SK-N-SH (cell line): ENCODE measurements at regions not wholly inside any gene's neighbourhood (a gene's known extent, or its start where the extent isn't known, plus 50 kb on each side); places are given as distances from the start of the nearest gene placed in this dataset.

Experiments used
- CTCF ChIA-PET: fragments of 300-600, 350-600 bp; formaldehyde crosslinking; extraction: SDS; loops from one replicate; lab custom pipeline; 2021; lab: Yijun Ruan, JAX
- POLR2A ChIA-PET: fragments of 350-600 bp; sonication (Branson Sonifier 250); formaldehyde crosslinking; extraction: SDS; loops from one replicate; lab custom pipeline; 2020; ENCODE audit warnings: antibody characterized with exemption, inconsistent platforms; lab: Yijun Ruan, JAX
- DNase-seq: peaks from one replicate; pipeline ENCODE4 v3.0.0; 2012
- H2AFZ ChIP-seq: fragments of 200-600 bp; sonication (generic); 2 replicates; pipeline ENCODE4 v1.8.1; 2016; ENCODE audit warnings: antibody characterized with exemption, mild to moderate bottlenecking, low read depth
- H3F3A ChIP-seq: fragments of 200-600 bp; sonication (generic); replicated peaks from 2 replicates; pipeline ENCODE3; 2016; ENCODE audit warnings: antibody characterized with exemption, mild to moderate bottlenecking; ENCODE audit not compliant: insufficient read depth
- H3K27ac ChIP-seq, 2 experiments: fragments of 200-500 bp in 1 of 2; fragments of 200-600 bp in 1 of 2; sonication (Bioruptor generic) in 1 of 2; sonication (generic), shearing (Covaris generic) in 1 of 2; 2 replicates each; pipeline versions ENCODE4 v1.5.1 to v1.6.1; 2014 to 2016; ENCODE audit warnings: low read depth in 2 of 2, inconsistent platforms in 1 of 2, low read length in 1 of 2, mild to moderate bottlenecking in 1 of 2, mixed read lengths in 1 of 2
- H3K27me3 ChIP-seq: fragments of 200-600 bp; sonication (generic), shearing (Covaris generic); 2 replicates; pipeline ENCODE4 v1.6.1; 2016; ENCODE audit warnings: mixed run types; ENCODE audit not compliant: insufficient read depth
- H3K36me3 ChIP-seq, 2 experiments: fragments of 200-500 bp in 1 of 2; fragments of 200-600 bp in 1 of 2; sonication (Bioruptor generic) in 1 of 2; sonication (generic) in 1 of 2; replicated peaks in 1 of 2; 2 replicates each; pipeline versions ENCODE3 to v1.5.1; 2014 to 2016; ENCODE audit warnings: low read length in 1 of 2, mild to moderate bottlenecking in 1 of 2; ENCODE audit not compliant: insufficient read depth in 2 of 2, control insufficient read depth in 1 of 2
- H3K4me1 ChIP-seq, 2 experiments: fragments of 200-500 bp in 1 of 2; fragments of 200-600 bp in 1 of 2; sonication (Bioruptor generic) in 1 of 2; sonication (generic), shearing (Covaris generic) in 1 of 2; 2 replicates each; pipeline versions ENCODE4 v1.5.1 to v1.6.1; 2014 to 2016; ENCODE audit warnings: low read depth in 1 of 2, low read length in 1 of 2, mixed run types in 1 of 2; ENCODE audit not compliant: insufficient read depth in 2 of 2, control insufficient read depth in 1 of 2
- H3K4me2 ChIP-seq: fragments of 200-600 bp; sonication (generic), shearing (Covaris generic); 2 replicates; pipeline ENCODE4 v1.6.1; 2017; ENCODE audit warnings: mixed run types
- H3K4me3 ChIP-seq, 2 experiments: fragments of 200-500 bp in 1 of 2; fragments of 200-600 bp in 1 of 2; sonication (Bioruptor generic) in 1 of 2; sonication (generic), shearing (Covaris generic) in 1 of 2; 2 replicates each; pipeline versions ENCODE4 v1.5.1 to v1.8.1; 2014 to 2016; ENCODE audit warnings: low read depth in 2 of 2, inconsistent platforms in 1 of 2, low read length in 1 of 2, mild to moderate bottlenecking in 1 of 2, mixed read lengths in 1 of 2, moderate library complexity in 1 of 2
- H3K79me2 ChIP-seq: fragments of 200-600 bp; sonication (generic); 2 replicates; pipeline ENCODE4 v1.8.1; 2017; ENCODE audit warnings: mild to moderate bottlenecking; ENCODE audit not compliant: insufficient read depth
- H3K9ac ChIP-seq: fragments of 200-600 bp; sonication (generic); 2 replicates; pipeline ENCODE4 v1.6.1; 2017; ENCODE audit warnings: mixed run types
- H3K9me2 ChIP-seq: fragments of 200-600 bp; sonication (generic); 2 replicates; pipeline ENCODE4 v1.6.1; 2017; ENCODE audit warnings: mixed run types
- H3K9me3 ChIP-seq: fragments of 200-600 bp; sonication (generic); 2 replicates; pipeline ENCODE4 v1.6.1; 2017; ENCODE audit warnings: mixed run types, mild to moderate bottlenecking, moderate library complexity
- H4K20me1 ChIP-seq: fragments of 200-600 bp; sonication (generic); 2 replicates; pipeline ENCODE4 v1.6.1; 2017; ENCODE audit warnings: mild to moderate bottlenecking, mixed run types; ENCODE audit not compliant: insufficient read depth
- CHD2 ChIP-seq: fragments of 150-350 bp; IDR thresholded peaks from 2 replicates; pipeline ENCODE4 v1.6.1; 2018; ENCODE audit warnings: low read length; ENCODE audit not compliant: partially characterized antibody
- EZH2phosphoT487 ChIP-seq: fragments of 200-600 bp; sonication (generic); IDR thresholded peaks from 2 replicates; pipeline ENCODE4 v1.6.1; 2017; ENCODE audit warnings: low read depth, mixed run types, mild to moderate bottlenecking, antibody characterized with exemption, moderate library complexity, borderline replicate concordance
- FOXM1 ChIP-seq: IDR thresholded peaks from 2 replicates; pipeline ENCODE4 v1.4.0; 2012; ENCODE audit warnings: low read depth, mild to moderate bottlenecking
- MAX ChIP-seq: IDR thresholded peaks from 2 replicates; pipeline ENCODE4 v1.4.0; 2012; ENCODE audit warnings: low read depth
- PBX3 ChIP-seq: IDR thresholded peaks from 2 replicates; pipeline ENCODE4; 2012
- RCOR1 ChIP-seq: fragments of 150-350 bp; IDR thresholded peaks from 2 replicates; pipeline ENCODE4 v1.6.1; 2017; ENCODE audit warnings: antibody characterized with exemption, low read length
- RXRA ChIP-seq: IDR thresholded peaks from 2 replicates; pipeline ENCODE4 v1.4.0; 2012; ENCODE audit warnings: low read depth, mild to moderate bottlenecking, borderline replicate concordance
- TCF12 ChIP-seq: IDR thresholded peaks from 2 replicates; pipeline ENCODE4 v1.4.0; 2012
- WGBS: methylation state at CpG from one replicate; pipeline ENCODE4 v1.1.6; 2017; ENCODE audit warnings: low lambda C conversion rate; 5-methylcytosine and 5-hydroxymethylcytosine counted together
- TF ChIP-seq, protein P1 (sequence below): fragments of 150-350 bp; IDR thresholded peaks from 2 replicates; pipeline ENCODE4 v1.6.1; 2016; ENCODE audit warnings: mild to moderate bottlenecking, low read depth, low read length

- TF ChIP-seq TCF12 = no peak
- TF ChIP-seq, protein P1, sequence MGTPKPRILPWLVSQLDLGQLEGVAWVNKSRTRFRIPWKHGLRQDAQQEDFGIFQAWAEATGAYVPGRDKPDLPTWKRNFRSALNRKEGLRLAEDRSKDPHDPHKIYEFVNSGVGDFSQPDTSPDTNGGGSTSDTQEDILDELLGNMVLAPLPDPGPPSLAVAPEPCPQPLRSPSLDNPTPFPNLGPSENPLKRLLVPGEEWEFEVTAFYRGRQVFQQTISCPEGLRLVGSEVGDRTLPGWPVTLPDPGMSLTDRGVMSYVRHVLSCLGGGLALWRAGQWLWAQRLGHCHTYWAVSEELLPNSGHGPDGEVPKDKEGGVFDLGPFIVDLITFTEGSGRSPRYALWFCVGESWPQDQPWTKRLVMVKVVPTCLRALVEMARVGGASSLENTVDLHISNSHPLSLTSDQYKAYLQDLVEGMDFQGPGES = no peak
- TF ChIP-seq, all 33 proteins: peak for 0
Measured at GRCh38 chr21:20642681-20643080, 355.5 kb upstream of the NCAM2 start (continued).

- TF ChIP-seq EZH2phosphoT487 (no peak), RCOR1 (no peak)
- H3F3A ChIP-seq = no peaks in the 10 kb centered on the region
- no peaks in the 10 kb centered on the region for H3K4me1 ChIP-seq
- WGBS = 3% methylated on average over 2 of the region's 2 CpGs
- H4K20me1 ChIP-seq = no peaks in the 10 kb centered on the region
- DNase-seq = no peak
- H3K27ac ChIP-seq = no peak overlapping the region
- ChIA-PET CTCF (no interaction called here), POLR2A (no interaction called here)
- H3K9me3 ChIP-seq = no peaks in the 10 kb centered on the region
- H3K36me3 ChIP-seq = no peaks in the 10 kb centered on the region
- H3K9ac ChIP-seq = no peak overlapping the region
- no peak overlapping the region for H3K4me3 ChIP-seq
- no peak overlapping the region for H2AFZ ChIP-seq
- no peaks in the 10 kb centered on the region for H3K79me2 ChIP-seq
- no peaks in the 10 kb centered on the region for H3K9me2 ChIP-seq
- no peaks in the 10 kb centered on the region for H3K27me3 ChIP-seq
- H3K4me2 ChIP-seq = no peak overlapping the region
Measured at GRCh38 chr21:20644552-20644951, 353.7 kb upstream of the NCAM2 start.

DNA sequence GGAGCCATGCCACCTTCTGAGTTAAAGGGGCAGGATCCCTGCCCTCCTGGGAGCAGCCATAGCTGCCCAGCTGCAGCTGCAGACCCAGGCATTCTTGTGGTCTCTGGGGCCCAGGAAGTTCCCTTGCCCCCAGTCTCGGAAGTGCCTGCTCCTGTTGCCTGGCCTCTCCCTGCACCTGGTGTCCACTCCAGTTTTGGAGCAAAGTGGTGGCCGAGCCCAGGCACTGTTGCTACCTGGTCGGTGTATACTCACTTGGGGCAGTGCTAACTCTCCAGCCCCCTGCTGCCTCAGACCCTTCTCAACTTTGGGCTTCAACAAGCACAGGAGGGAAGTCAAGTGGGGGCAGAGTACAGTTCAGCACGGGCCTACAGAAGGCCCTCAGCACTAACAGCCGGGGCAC lies 352.9 kb upstream of the NCAM2 start:
- DNase-seq = no peak
- Histone ChIP-seq H3K79me2 (no peaks in the 10 kb centered on the region), H3K4me3 (no peak overlapping the region), H3K9me3 (no peaks in the 10 kb centered on the region), H3K27me3 (no peaks in the 10 kb centered on the region), H2AFZ (no peak overlapping the region), H3K9ac (no peak overlapping the region), H3K9me2 (no peaks in the 10 kb centered on the region), H3K36me3 (no peaks in the 10 kb centered on the region), H3K4me2 (no peak overlapping the region), H3K27ac (no peak overlapping the region), H4K20me1 (no peaks in the 10 kb centered on the region), H3F3A (no peaks in the 10 kb centered on the region), H3K4me1 (no peaks in the 10 kb centered on the region)
- POLR2A ChIA-PET = no interaction called here
- CTCF ChIA-PET = no interaction called here
- no CpG with 5 or more reads among the region's 5 CpGs for WGBS
- TF ChIP-seq RCOR1 (no peak), FOXM1 (no peak), CHD2 (no peak), MAX (no peak), RXRA (no peak), PBX3 (no peak)
